Spleen (tissue), 7 donors: ENCODE measurements at regions not wholly inside any gene's neighbourhood (a gene's known extent, or its start where the extent isn't known, plus 50 kb on each side); places are given as distances from the start of the nearest gene placed in this dataset.

ENCODE experiments used
- POLR2A ChIP-seq, 3 donors: fragments of 450-650 bp; IDR thresholded peaks; one replicate each; pipeline ENCODE4 v1.5.1; 2017; ENCODE audit warnings: antibody characterized with exemption in 3 of 3, mild to moderate bottlenecking in 1 of 3
- POLR2AphosphoS5 ChIP-seq, 3 donors: sonication (generic); formaldehyde crosslinking; IDR thresholded peaks; one replicate each; pipeline ENCODE4 v1.5.1; 2017; ENCODE audit warnings: antibody characterized with exemption in 3 of 3
- TF ChIP-seq, protein P1 (sequence below), 11 experiments: fragments of 200-600 bp in 7 of 11; fragments of 450-650 bp in 4 of 11; sonication (generic) in 4 of 11; IDR thresholded peaks in 8 of 11; conservative IDR thresholded peaks in 3 of 11; 1 replicate in 7 of 11; 2 replicates in 4 of 11; pipeline versions ENCODE4 v1.4.0 to v1.8.0; 2016 to 2021; ENCODE audit warnings: antibody characterized with exemption in 11 of 11, inconsistent platforms in 4 of 11, mild to moderate bottlenecking in 1 of 11
- donor health status: DM: no; HTN: no; CAD: no; lungs with moderate emphysema.
- donor health status: DM: no; HTN: no; CAD: no.
- donor health status: DM: no; HTN: no; CAD: no.

DNA sequence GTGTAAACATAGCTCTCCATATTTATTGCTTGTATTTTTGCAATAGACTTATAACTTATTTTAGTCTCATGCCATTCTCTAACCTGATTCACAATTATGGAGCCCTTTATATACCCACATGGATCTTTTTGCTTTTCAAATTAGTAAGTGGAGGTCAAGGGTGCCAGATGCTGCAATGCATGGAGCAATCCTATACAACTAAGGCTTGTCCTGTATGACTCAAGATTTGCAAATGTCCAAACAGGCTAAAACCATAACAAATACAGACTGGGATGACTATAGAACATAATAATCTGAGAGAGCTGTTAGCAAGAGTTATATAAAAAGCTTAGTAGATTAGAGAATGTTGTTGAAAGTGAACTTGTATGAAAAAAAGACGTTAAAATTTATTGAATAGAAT, 690.4 kb upstream of the NRXN1 start:
- TF ChIP-seq, protein P1, sequence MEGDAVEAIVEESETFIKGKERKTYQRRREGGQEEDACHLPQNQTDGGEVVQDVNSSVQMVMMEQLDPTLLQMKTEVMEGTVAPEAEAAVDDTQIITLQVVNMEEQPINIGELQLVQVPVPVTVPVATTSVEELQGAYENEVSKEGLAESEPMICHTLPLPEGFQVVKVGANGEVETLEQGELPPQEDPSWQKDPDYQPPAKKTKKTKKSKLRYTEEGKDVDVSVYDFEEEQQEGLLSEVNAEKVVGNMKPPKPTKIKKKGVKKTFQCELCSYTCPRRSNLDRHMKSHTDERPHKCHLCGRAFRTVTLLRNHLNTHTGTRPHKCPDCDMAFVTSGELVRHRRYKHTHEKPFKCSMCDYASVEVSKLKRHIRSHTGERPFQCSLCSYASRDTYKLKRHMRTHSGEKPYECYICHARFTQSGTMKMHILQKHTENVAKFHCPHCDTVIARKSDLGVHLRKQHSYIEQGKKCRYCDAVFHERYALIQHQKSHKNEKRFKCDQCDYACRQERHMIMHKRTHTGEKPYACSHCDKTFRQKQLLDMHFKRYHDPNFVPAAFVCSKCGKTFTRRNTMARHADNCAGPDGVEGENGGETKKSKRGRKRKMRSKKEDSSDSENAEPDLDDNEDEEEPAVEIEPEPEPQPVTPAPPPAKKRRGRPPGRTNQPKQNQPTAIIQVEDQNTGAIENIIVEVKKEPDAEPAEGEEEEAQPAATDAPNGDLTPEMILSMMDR (IDR thresholded peaks at IDR 0.05 in 8 of 11, conservative IDR thresholded peaks at IDR 0.05 in 3 of 11): no peak
- no peak for TF ChIP-seq POLR2AphosphoS5 (IDR thresholded peaks at IDR 0.05)
- TF ChIP-seq POLR2A (IDR thresholded peaks at IDR 0.05): no peak
